ENCODE measurements at regions not wholly inside any gene's neighbourhood (a gene's known extent, or its start where the extent isn't known, plus 50 kb on each side); places are given as distances from the start of the nearest gene placed in this dataset.
"Not testable (repeated sequence)": the region's sequence is repeated elsewhere in the genome, so short reads cannot be mapped to it uniquely, and the experiment has no call there.

DNA sequence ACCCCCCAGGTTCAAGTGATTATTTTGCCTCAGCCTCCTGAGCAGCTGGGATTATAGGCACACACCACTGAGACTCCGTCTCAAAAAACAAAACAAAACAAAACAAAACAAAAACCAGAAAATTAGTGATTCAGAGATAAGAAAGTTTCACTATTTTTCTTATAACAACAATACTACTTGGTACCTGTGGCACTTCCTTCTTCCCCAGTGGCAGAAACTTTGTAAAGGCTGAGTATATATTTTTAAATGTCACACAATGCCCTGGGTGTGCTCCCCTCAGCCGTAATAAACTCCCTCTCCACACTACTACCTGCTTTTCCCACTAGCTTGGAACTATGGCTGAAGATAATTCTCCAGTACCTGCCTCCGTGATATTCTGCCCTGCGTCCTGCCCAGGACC is 177.7 kb upstream of the TTC14 start:
- not testable (repeated sequence) for DNase-seq

- no peak for DNase-seq
These were observed 171.1 kb upstream of the TTC14 start for GRCh38 chr3:180430896-180431295.

GRCh38 chr3:180433152-180433551 is 168.8 kb upstream of the TTC14 start:
- DNase-seq = no peak

DNA sequence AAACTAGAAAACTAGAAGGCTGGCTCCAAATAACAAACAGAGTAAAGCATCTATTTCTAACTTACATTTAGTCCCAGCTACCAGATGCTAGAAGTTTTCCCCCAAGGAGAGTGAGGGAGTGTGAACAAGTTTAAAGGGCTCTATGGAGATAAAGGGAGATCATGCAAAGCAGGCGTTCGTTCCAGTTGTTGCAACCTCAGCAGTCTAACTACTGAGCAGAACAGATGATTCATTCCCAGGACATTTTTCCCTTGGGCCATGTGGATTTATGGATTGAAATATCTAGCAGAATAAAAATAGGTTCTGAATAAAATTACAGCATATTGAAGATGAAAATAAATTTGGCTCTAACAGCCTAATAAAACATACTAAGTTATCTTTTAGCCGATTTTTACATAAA is 154.8 kb upstream of the TTC14 start:
- DNase-seq = peak in 1 of 2 experiments; percentile 18

GRCh38 chr3:180448407-180448806 is 153.6 kb upstream of the TTC14 start:
- DNase-seq = not testable (repeated sequence)

GRCh38 chr3:180457225-180457624 is 144.7 kb upstream of the TTC14 start:
- no peak for DNase-seq

- no peak for DNase-seq
These were observed 135.5 kb upstream of the TTC14 start for GRCh38 chr3:180466401-180467011.

DNA sequence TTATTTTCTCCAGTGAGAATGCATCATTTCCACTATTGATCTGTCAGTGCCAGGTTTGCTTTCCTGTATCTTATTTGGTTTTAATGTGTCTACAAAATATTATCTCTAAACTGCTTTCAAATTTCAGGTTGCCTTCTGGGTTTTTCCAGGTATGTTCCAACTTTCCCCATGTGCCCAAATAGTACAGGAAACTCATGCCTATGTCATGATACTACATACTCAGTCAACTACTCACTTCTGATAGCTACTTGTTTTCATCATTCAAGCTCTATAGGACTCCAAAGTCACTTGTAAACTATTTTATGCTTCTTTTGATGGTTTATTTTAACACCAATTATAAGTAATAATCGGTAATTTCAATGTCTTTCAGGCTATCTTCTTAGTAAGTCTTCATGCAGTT is 134.8 kb upstream of the TTC14 start:
- no peak for DNase-seq

DNA sequence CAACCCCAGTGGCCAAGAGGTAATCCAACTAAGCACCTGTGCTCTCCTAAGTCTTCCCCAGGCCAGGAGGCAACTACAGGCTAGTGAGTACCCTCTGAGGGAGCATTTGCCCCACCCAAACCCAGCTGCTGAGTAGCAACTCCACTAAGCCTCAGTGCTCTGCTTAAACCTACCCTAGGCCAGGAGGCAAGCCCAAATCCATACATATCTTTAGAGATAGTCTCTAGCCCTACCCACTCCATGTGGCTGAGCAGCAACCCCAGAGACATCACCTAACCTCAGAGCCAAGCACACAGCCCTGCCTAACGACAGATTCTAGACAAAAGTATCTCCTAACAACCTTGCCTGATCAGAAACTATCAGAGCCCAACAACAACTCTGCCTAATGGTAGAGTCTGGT is 132.8 kb upstream of the TTC14 start:
- DNase-seq = no peak

- DNase-seq = no peak
These were observed 123.3 kb upstream of the TTC14 start for GRCh38 chr3:180478695-180479094.

DNA sequence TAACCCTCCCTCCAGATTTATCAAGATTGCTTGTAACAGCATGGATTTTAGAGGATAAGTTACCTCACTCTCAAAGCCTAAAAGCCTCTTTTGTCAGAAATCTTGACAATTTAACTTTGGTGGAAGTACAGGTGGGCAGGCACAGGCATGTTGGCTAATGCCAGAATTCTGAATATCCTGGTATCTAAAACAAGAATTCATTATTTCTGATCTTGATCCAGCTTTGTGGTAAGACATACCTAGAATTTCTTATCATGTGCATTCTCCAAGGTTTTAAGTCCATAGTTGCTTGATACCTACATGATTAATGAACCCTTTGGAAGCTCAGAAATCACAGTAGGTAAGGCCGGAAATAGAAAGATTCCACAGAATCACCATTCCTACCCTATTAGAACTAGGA is 109.9 kb upstream of the TTC14 start:
- DNase-seq = no peak

DNA sequence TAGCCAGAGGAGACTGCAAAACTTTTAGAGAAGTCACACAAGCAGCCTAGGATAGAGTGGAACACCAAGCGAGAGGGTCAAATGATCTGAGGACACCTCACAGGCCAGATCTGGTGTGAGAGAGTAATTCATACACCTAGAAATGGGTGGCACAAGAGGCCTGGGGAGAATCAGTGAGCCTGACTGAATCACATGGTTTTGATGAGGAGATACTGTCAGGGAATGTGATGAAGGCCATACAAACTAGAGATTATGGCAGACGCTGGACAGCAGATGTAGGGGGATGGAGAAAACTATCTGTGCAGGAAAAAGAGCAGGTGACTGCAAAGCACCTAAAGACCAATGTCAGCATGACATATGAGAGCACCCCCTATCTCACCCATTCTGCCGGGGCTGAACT is 105.0 kb upstream of the TTC14 start:
- no peak for DNase-seq

- no peak for DNase-seq
These were observed 85.6 kb upstream of the TTC14 start for GRCh38 chr3:180516368-180516767.

DNA sequence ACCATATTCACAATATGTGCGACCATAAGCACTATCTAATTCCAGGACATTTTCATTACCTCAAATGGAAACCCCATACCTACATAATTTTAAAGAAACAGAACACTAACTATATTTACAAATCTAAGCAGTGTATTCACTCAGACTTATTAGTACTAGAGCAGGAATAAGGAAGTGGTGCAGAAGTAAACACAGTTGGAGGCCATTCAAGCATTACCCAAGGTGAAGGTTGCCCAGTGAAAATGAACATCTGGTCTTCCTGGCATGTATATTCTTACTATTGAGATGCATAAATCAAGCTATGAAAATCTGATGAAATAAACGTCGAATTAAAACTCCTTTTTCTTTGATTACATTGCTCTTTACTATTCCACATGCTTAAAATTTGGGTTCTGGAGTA is 78.9 kb upstream of the TTC14 start:
- DNase-seq = no peak

GRCh38 chr3:180528843-180529242 is 73.1 kb upstream of the TTC14 start:
- DNase-seq = no peak

GRCh38 chr3:180529778-180530177 is 72.2 kb upstream of the TTC14 start:
- DNase-seq = no peak

GRCh38 chr3:180530276-180530675 is 71.7 kb upstream of the TTC14 start:
- DNase-seq = no peak

DNA sequence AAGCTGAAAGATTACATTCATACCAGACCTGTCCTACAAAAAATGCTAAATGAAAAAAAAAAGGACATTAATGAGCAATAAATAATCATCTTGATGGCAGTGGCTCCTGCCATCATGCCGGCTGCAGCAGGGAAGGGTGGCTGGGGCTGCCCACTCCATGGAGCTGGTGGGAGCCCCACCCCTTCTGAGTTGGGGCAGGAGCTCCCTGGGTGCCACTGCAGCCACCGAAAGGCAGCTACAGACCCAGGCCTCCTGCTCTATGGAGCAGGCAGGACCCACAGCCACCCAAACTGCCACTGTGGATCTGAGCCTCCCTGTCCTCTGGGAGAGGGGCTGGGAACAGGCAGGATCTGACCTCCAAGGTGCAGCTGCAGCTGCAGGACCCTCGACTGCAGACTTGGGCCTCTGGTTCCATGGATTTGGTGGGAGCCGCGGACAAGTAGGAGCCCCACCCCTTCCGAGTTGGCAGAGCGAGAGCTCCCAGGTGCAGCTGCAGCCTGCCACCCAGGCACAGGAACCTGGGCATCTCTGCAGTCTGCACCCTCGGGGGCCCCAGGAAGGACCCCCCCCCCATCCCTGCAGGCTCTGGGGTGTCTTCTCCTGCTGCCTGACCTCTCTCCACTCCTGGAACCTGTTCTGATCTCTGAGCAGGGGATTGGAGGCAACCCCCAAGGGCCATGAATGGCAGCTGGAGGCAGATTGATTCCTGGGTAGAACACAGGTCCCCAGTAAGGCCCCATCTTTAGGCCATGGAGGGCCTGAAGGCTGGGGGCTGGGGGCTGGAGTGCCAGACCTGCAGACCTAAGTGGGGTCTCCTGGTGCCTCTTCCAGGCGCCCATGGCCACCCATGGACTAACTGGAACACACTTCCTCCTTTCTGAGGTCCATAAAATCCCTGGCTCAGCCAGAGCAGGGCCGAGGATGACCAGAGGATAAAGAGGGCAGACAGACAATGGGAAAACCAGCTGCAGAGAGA is 70.4 kb upstream of the TTC14 start:
- DNase-seq = no peak

DNA sequence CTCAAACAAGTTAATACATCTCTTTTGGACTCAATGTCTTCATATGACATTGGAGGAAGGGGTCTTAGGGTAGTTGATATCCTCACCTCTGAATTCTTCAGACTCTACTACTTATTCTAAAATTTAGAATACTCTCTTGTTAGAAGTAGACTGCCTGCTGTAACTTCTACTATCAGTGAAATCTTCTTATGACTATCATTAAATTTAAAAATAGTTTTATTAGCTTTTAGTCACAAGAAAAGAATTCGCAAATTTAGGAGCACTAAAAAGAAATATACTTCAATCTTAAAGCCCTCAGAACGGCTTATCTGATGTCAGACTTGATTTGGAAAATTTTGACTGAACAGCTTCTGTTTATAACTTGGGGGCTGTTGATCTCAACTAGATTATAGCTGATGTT is 67.1 kb upstream of the TTC14 start:
- no peak for DNase-seq

GRCh38 chr3:180538493-180538892 is 63.5 kb upstream of the TTC14 start:
- DNase-seq = no peak

- DNase-seq = no peak
These were observed 58.1 kb upstream of the TTC14 start for GRCh38 chr3:180543877-180544276.

DNA sequence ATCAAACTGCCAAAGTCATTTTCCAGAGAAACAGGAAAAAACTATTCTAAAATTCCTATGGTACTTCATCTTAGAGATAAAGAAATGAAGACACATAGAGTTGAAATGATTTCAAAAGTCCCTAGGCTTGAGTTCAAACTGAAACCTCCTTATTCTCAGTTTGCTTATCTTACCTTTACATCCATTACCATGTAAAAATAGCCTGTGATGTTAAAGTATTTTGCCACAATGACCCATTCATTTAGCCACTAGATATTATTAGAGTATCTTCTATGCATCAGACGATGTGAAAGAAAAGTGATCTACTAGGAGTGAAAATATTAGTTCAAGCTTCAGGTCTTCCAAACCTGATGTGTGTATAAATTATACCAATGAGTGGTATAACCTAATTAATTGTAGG is 55.1 kb upstream of the TTC14 start:
- no peak for DNase-seq

GRCh38 chr3:180548050-180548449 is 53.9 kb upstream of the TTC14 start:
- DNase-seq = no peak

Measured in NCI-H526 (cell line).